Fibroblast of mammary gland (primary cell): ENCODE measurements at regions not wholly inside any gene's neighbourhood (a gene's known extent, or its start where the extent isn't known, plus 50 kb on each side); places are given as distances from the start of the nearest gene placed in this dataset.

ENCODE experiments used
- DNase-seq: peaks from one replicate; pipeline ENCODE4 v3.0.0-alpha.2; 2010; ENCODE audit warnings: low read depth
- H3K4me3 ChIP-seq: 2 replicates; pipeline ENCODE4 v1.5.1; 2011; ENCODE audit warnings: low read depth, mild to moderate bottlenecking, low read length, moderate library complexity; ENCODE audit not compliant: control insufficient read depth
- CTCF ChIP-seq: conservative IDR thresholded peaks from 2 replicates; pipeline ENCODE4 v1.5.1; 2011; ENCODE audit warnings: low read depth, low read length, inconsistent platforms; ENCODE audit not compliant: control insufficient read depth, insufficient read depth

- no peak overlapping the region for H3K4me3 ChIP-seq
- DNase-seq, result no peak
- no peak for TF ChIP-seq CTCF
Measured at GRCh38 chr1:185406691-185407009, 89.6 kb upstream of the IVNS1ABP start.

GRCh38 chr1:185406006-185406690 lies 89.1 kb upstream of the IVNS1ABP start:
- TF ChIP-seq CTCF, result no peak
- no peak for DNase-seq

GRCh38 chr1:185404907-185405568 lies 88.0 kb upstream of the IVNS1ABP start:
- no peak for TF ChIP-seq CTCF
- no peak overlapping the region for H3K4me3 ChIP-seq
- peak; percentile 4 for DNase-seq

More at GRCh38 chr1:185406006-185406690, 89.1 kb upstream of the IVNS1ABP start:
- H3K4me3 ChIP-seq, result no peak overlapping the region

- H3K4me3 ChIP-seq, result no peak overlapping the region
- no peak for TF ChIP-seq CTCF
- DNase-seq, result peak; percentile 36
Measured at GRCh38 chr1:185404291-185404690, 87.2 kb upstream of the IVNS1ABP start.

- TF ChIP-seq CTCF, result no peak
- no peak overlapping the region for H3K4me3 ChIP-seq
- no peak for DNase-seq
Measured at GRCh38 chr1:185402930-185403329, 85.9 kb upstream of the IVNS1ABP start.

GRCh38 chr1:185401019-185401418 lies 84.0 kb upstream of the IVNS1ABP start:
- H3K4me3 ChIP-seq, result no peak overlapping the region
- no peak for TF ChIP-seq CTCF
- no peak for DNase-seq
